HG03039 (cell line): ENCODE measurements at regions not wholly inside any gene's neighbourhood (a gene's known extent, or its start where the extent isn't known, plus 50 kb on each side); places are given as distances from the start of the nearest gene placed in this dataset.
A peak's percentile ranks its signal among the peaks of the same experiment; 100 is the strongest.
"Not testable (repeated sequence)": the region's sequence is repeated elsewhere in the genome, so short reads cannot be mapped to it uniquely, and the experiment has no call there.

Experiments used
- ATAC-seq: cut with Tn5 transposase; IDR thresholded peaks from one replicate; pipeline ENCODE4 v1.9.1; 2021; ENCODE audit warnings: mild to moderate bottlenecking, moderate library complexity; ENCODE audit not compliant: unreplicated experiment

GRCh38 chr9:110114086-110114858 lies 93.7 kb downstream of the C9orf152 start:
- no peak for ATAC-seq

GRCh38 chr9:110114859-110115201 lies 93.1 kb downstream of the C9orf152 start:
- ATAC-seq: no peak

GRCh38 chr9:110115341-110115820 lies 92.6 kb downstream of the C9orf152 start:
- no peak for ATAC-seq

GRCh38 chr9:110115826-110116542 lies 92.0 kb downstream of the C9orf152 start:
- ATAC-seq: no peak

GRCh38 chr9:110116543-110116885 lies 91.4 kb downstream of the C9orf152 start:
- ATAC-seq: no peak

GRCh38 chr9:110121170-110121569 lies 86.8 kb downstream of the C9orf152 start:
- ATAC-seq: no peak

GRCh38 chr9:110123341-110124095 lies 84.4 kb downstream of the C9orf152 start:
- no peak for ATAC-seq

- no peak for ATAC-seq
Measured at GRCh38 chr9:110124439-110124838, 83.5 kb downstream of the C9orf152 start.

- ATAC-seq: no peak
Measured at GRCh38 chr9:110125207-110125751, 82.7 kb downstream of the C9orf152 start.

GRCh38 chr9:110125763-110126351 lies 82.1 kb downstream of the C9orf152 start:
- no peak for ATAC-seq

- no peak for ATAC-seq
Measured at GRCh38 chr9:110126499-110126941, 81.4 kb downstream of the C9orf152 start.

- ATAC-seq: no peak
Measured at GRCh38 chr9:110126986-110127864, 80.7 kb downstream of the C9orf152 start.

- ATAC-seq: peak; percentile 57
Measured at GRCh38 chr9:110128664-110129329, 79.2 kb downstream of the C9orf152 start.

- no peak for ATAC-seq
Measured at GRCh38 chr9:110129425-110129824, 78.5 kb downstream of the C9orf152 start.

GRCh38 chr9:110130211-110130610 lies 77.7 kb downstream of the C9orf152 start:
- ATAC-seq: no peak

GRCh38 chr9:110130791-110131416 lies 77.1 kb downstream of the C9orf152 start:
- no peak for ATAC-seq

GRCh38 chr9:110131499-110131898 lies 76.5 kb downstream of the C9orf152 start:
- ATAC-seq: no peak

GRCh38 chr9:110132531-110132930 lies 75.4 kb downstream of the C9orf152 start:
- ATAC-seq: not testable (repeated sequence)

- no peak for ATAC-seq
Measured at GRCh38 chr9:110133059-110133458, 74.9 kb downstream of the C9orf152 start.
